HEK293T (cell line): ENCODE measurements at regions not wholly inside any gene's neighbourhood (a gene's known extent, or its start where the extent isn't known, plus 50 kb on each side); places are given as distances from the start of the nearest gene placed in this dataset.

Source experiments
- ARNT ChIP-seq: fragments of 450-650 bp; IDR thresholded peaks from 2 replicates; pipeline ENCODE4 v1.6.1; 2017; ENCODE audit warnings: mild to moderate bottlenecking
- FOXA1 ChIP-seq: fragments of 450-650 bp; IDR thresholded peaks from 2 replicates; pipeline ENCODE4 v1.6.1; 2016; ENCODE audit warnings: mild to moderate bottlenecking
- FOXK2 ChIP-seq: fragments of 450-650 bp; IDR thresholded peaks from 2 replicates; pipeline ENCODE4 v1.6.1; 2016; ENCODE audit warnings: mild to moderate bottlenecking
- SUZ12 ChIP-seq: fragments of 450-650 bp; IDR thresholded peaks from 2 replicates; pipeline ENCODE4 v1.6.1; 2016; ENCODE audit warnings: mild to moderate bottlenecking

GRCh38 chrX:7330556-7330955 is 182.6 kb upstream of the PUDP start:
- TF ChIP-seq FOXK2: no peak
- TF ChIP-seq SUZ12: no peak
- TF ChIP-seq ARNT: no peak
- no peak for TF ChIP-seq FOXA1
